NCI-H2171 (cell line): ENCODE measurements at regions not wholly inside any gene's neighbourhood (a gene's known extent, or its start where the extent isn't known, plus 50 kb on each side); places are given as distances from the start of the nearest gene placed in this dataset.
A peak's percentile ranks its signal among the peaks of the same experiment; 100 is the strongest.

Experiments used
- DNase-seq: peaks from one replicate; lab custom pipeline; 2025; lab: John Stamatoyannopoulos, UW

GRCh38 chr17:72409405-72410002 is 288.7 kb downstream of the SOX9 start:
- DNase-seq, result no peak

- DNase-seq, result no peak
These were observed 290.3 kb downstream of the SOX9 start for GRCh38 chr17:72411124-72411563.

GRCh38 chr17:72412650-72413076 is 291.8 kb downstream of the SOX9 start:
- DNase-seq, result no peak

GRCh38 chr17:72413077-72414031 is 292.5 kb downstream of the SOX9 start:
- DNase-seq, result no peak

GRCh38 chr17:72414032-72414396 is 293.2 kb downstream of the SOX9 start:
- DNase-seq, result no peak

GRCh38 chr17:72414967-72415853 is 294.4 kb downstream of the SOX9 start:
- DNase-seq, result no peak

GRCh38 chr17:72416054-72416675 is 295.3 kb downstream of the SOX9 start:
- peak; percentile 63 for DNase-seq

- no peak for DNase-seq
These were observed 296.1 kb downstream of the SOX9 start for GRCh38 chr17:72416905-72417304.

GRCh38 chr17:72417627-72418026 is 296.8 kb downstream of the SOX9 start:
- no peak for DNase-seq

GRCh38 chr17:72419866-72420774 is 299.3 kb downstream of the SOX9 start:
- DNase-seq, result no peak

- DNase-seq, result no peak
These were observed 299.9 kb downstream of the SOX9 start for GRCh38 chr17:72420775-72421127.

GRCh38 chr17:72421128-72422092 is 300.6 kb downstream of the SOX9 start:
- no peak for DNase-seq

GRCh38 chr17:72422204-72422504 is 301.3 kb downstream of the SOX9 start:
- no peak for DNase-seq

GRCh38 chr17:72422505-72423285 is 301.9 kb downstream of the SOX9 start:
- DNase-seq, result peak; percentile 35

- DNase-seq, result no peak
These were observed 302.4 kb downstream of the SOX9 start for GRCh38 chr17:72423286-72423589.

GRCh38 chr17:72423718-72424117 is 302.9 kb downstream of the SOX9 start:
- no peak for DNase-seq

- no peak for DNase-seq
These were observed 303.8 kb downstream of the SOX9 start for GRCh38 chr17:72424505-72425117.

GRCh38 chr17:72425133-72425793 is 304.4 kb downstream of the SOX9 start:
- DNase-seq, result no peak
